ENCODE measurements at regions not wholly inside any gene's neighbourhood (a gene's known extent, or its start where the extent isn't known, plus 50 kb on each side); places are given as distances from the start of the nearest gene placed in this dataset.

- TF ChIP-seq CTCF (IDR thresholded peaks at IDR 0.05; ENCODE audit: control extremely low read depth in 1 of 3, insufficient read depth in 1 of 3, low read depth in 1 of 3, low read length in 3 of 3), result no peak
- no peak for TF ChIP-seq SUZ12 (IDR thresholded peaks at IDR 0.05; ENCODE audit: low read length)
Measured at GRCh38 chr18:67896451-67896850, 379.9 kb upstream of the DSEL start.
